RWPE1 (cell line): ENCODE measurements at regions not wholly inside any gene's neighbourhood (a gene's known extent, or its start where the extent isn't known, plus 50 kb on each side); places are given as distances from the start of the nearest gene placed in this dataset.
"Not testable (repeated sequence)": the region's sequence is repeated elsewhere in the genome, so short reads cannot be mapped to it uniquely, and the experiment has no call there.

Source experiments
- CTCF ChIA-PET: fragments of 350-600 bp; sonication (Branson Sonifier 250); formaldehyde crosslinking; extraction: SDS; loops from one replicate; lab custom pipeline; 2021; lab: Yijun Ruan, JAX
- POLR2A ChIA-PET: fragments of 400-600 bp; formaldehyde crosslinking; extraction: SDS; loops from one replicate; lab custom pipeline; 2020; ENCODE audit warnings: antibody characterized with exemption; ENCODE audit not compliant: low non-redundant PET; lab: Yijun Ruan, JAX
- DNase-seq: peaks from one replicate; pipeline ENCODE4 v3.0.0; 2012; ENCODE audit warnings: low spot score
- H3K27ac ChIP-seq: fragments of 450-650 bp; 2 replicates; pipeline ENCODE4 v1.5.1; 2017
- TF ChIP-seq, protein P1 (sequence below): fragments of 450-650 bp; conservative IDR thresholded peaks from 2 replicates; pipeline ENCODE4 v1.5.1; 2017; ENCODE audit warnings: low read depth, mild to moderate bottlenecking

DNA sequence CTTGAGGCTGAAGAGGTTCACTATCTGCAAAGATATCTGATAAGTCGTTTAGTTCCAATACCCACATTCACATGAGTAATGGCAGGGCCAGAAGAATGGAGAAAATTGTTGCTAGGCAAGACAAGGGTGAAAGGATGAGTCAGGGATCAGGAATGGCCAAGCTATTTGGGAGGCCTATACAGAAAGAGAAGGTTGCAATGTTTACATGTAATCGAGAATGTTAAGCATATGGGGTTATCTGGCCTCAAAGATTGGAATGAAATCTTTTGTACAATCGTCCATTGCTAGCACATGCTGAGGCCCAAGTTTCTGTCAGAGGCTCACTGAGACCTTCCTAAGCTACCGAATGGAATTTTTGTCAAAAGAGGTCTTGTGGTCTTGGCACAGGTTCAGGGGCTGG, 299.9 kb upstream of the PLD5 start:
- peak; percentile 50 for DNase-seq
- ChIA-PET CTCF (interaction anchor here (0.6 to 0.8 kb wide), 2 partner anchors 247 to 388 kb away, joined by 3 read pairs; no protein-coding TSS in a partner anchor), POLR2A (no interaction called here)
- H3K27ac ChIP-seq, result no peak overlapping the region
- TF ChIP-seq, protein P1, sequence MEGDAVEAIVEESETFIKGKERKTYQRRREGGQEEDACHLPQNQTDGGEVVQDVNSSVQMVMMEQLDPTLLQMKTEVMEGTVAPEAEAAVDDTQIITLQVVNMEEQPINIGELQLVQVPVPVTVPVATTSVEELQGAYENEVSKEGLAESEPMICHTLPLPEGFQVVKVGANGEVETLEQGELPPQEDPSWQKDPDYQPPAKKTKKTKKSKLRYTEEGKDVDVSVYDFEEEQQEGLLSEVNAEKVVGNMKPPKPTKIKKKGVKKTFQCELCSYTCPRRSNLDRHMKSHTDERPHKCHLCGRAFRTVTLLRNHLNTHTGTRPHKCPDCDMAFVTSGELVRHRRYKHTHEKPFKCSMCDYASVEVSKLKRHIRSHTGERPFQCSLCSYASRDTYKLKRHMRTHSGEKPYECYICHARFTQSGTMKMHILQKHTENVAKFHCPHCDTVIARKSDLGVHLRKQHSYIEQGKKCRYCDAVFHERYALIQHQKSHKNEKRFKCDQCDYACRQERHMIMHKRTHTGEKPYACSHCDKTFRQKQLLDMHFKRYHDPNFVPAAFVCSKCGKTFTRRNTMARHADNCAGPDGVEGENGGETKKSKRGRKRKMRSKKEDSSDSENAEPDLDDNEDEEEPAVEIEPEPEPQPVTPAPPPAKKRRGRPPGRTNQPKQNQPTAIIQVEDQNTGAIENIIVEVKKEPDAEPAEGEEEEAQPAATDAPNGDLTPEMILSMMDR, result no peak

DNA sequence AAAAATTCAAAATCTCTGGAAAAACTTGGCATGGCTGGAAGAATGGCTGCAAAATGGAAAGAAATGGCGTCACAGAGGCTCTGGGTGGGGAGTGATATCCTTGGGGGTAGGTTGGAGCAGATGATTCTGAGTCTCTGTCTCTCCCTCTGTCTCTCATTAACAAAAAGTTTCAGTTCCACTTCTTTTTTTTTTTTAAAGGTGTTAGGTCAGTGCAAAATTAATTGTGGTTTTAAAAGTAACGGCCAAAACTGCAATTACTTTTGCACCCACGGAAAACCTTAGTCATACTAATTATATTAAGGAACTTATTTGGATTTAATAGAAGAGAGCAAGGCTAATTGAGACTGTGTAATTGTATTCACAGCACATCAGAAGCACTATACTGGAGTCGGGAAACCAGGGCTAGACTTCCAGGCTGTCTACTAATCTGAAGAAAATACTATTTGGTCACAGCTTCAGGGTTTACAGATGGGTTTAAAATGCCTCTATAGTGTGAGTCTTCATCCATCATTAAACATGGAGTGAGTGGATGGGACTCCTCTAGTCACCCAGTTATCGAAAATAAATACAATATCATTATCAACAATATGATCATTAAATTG, 289.1 kb upstream of the PLD5 start:
- TF ChIP-seq, protein P1, result no peak
- no peak overlapping the region for H3K27ac ChIP-seq
- DNase-seq, result no peak
- POLR2A ChIA-PET, result no interaction called here
- CTCF ChIA-PET, result interaction anchor here (0.7 kb wide), 3 partner anchors 16 to 950 kb away, joined by 5 to 7 read pairs (median 5); no protein-coding TSS in a partner anchor

DNA sequence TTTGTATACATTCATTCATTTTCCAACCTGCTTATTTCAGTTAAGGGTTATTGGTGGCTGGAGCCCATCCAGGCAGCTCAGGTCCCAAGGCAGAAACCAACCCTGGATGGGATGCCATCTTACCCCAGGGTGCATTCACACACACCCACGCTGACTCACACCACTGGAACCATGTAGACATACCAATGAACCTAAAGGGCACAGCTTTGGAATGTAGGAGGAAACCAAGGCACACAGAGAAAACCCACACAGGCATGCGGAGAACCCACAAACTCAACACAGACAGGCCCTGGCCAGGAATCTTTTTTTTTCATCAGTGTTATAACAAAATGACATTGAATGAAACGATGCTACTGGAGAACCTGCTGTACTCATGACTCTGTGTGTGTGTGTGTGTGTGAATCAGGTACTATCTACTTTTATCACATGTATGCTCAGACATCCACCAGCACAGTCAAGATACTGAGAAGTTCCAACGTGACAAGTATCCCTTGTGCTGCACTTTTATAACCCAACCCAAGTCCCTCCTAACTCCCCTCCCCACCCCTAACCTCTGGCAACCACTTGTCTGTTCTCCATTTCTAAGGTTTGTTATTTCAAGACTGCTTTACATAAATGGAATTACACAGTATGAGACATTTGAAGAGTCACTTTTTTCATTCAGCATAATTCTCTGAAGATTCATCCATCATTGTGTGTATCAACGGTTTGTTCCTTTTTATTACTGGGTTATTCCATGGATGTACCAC, 286.8 kb upstream of the PLD5 start:
- CTCF ChIA-PET, result no interaction called here
- POLR2A ChIA-PET, result no interaction called here
- TF ChIP-seq, protein P1, result no peak
- no peak for DNase-seq
- no peak overlapping the region for H3K27ac ChIP-seq

DNA sequence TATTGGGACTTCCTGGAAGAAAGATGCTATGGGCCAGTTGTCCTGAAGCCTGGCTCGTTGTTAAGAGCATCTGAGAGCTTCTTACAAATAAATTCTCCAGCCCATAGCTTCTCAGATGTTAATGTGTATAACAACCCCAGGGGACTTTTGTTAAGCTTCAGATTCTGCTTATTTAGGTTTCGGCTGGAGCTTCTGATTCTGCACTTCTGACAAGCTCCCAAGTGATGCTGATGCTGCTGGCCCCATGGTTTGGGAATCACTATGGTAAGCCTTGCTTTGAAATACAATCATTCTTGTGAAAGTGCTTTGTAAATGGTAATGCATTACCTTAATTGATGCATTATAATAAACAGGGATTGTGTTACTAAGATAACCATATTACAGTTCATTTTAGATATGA, 281.8 kb upstream of the PLD5 start:
- TF ChIP-seq, protein P1, result no peak
- POLR2A ChIA-PET, result no interaction called here
- no peak overlapping the region for H3K27ac ChIP-seq
- CTCF ChIA-PET, result no interaction called here
- no peak for DNase-seq

DNA sequence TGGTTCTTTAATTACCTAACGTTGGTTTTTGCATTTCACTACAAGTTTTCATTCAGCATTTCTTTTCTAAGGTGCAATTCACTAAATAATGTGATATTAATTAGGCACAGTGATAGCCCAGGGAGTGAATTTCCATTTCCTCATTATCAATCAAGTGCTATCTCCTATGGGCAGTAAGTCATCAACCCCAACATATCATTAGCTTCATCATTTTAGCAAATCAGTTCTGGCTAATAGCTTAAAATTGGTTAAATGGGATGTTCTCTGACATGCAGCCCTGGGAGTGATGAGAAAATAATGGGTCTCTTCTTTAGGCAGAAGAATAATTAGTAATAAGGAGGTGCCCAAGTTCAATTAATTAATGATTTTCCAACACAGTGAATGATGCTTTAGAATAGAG, 280.9 kb upstream of the PLD5 start:
- CTCF ChIA-PET, result not testable (repeated sequence)

DNA sequence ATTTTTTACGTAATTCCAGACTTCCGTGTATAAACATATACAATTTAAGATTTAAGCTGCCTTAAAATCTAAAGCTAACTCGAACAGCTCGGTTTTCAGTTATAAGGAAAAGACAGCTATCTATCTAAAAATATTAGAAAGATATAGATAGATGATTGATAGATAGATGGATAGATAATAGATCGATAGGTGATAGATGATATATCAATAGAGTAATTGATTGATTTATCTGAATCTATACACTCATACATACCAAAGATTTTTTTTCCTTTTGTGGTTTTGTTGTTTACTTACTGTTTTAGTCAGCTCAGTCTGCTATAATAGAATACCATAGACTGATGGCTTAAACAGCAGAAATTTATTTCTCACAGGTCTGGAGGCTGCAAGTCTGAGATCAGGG, 278.5 kb upstream of the PLD5 start:
- ChIA-PET POLR2A (no interaction called here), CTCF (no interaction called here)
- TF ChIP-seq, protein P1, result no peak
- no peak overlapping the region for H3K27ac ChIP-seq
- no peak for DNase-seq

More for the DNA sequence above, 280.9 kb upstream of the PLD5 start:
- POLR2A ChIA-PET, DNase-seq, H3K27ac ChIP-seq: not testable (repeated sequence)

DNA sequence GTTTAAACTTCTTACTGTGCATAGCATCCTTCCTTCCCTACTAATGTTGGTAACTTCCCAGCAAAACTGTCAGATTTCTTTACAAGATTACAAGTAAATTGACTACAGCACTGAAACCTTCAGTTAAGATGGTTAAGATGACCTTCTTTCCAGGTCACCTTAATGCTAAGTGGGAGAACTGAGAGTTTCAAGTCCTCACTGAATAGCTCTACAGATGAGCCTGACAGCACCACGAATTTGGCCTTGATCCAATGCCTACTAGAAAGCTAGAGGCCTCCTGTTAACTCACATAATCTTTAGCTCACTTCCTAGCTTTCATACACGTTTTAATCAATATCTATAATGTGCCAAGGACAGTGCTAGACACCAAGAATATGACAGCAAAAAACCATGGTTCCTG, 276.0 kb upstream of the PLD5 start:
- TF ChIP-seq, protein P1, result no peak
- CTCF ChIA-PET, result no interaction called here
- DNase-seq, result no peak
- no peak overlapping the region for H3K27ac ChIP-seq
- POLR2A ChIA-PET, result no interaction called here
